ENCODE measurements at regions not wholly inside any gene's neighbourhood (a gene's known extent, or its start where the extent isn't known, plus 50 kb on each side); places are given as distances from the start of the nearest gene placed in this dataset.
"Not testable (repeated sequence)": the region's sequence is repeated elsewhere in the genome, so short reads cannot be mapped to it uniquely, and the experiment has no call there.

GRCh38 chr11:69205743-69206612, 50.2 kb downstream of the SMIM38 start:
- Histone ChIP-seq H3K27me3 (ENCODE audit: low read depth) (peaks cover 7% of the 10 kb centered on the region), H3K4me1 (peaks cover 9% of the 10 kb centered on the region), H3K4me3 (no peak overlapping the region), H3K36me3 (no peaks in the 10 kb centered on the region), H3K27ac (replicated peaks) (no peak overlapping the region), H3K9me3 (replicated peaks) (peaks cover 9% of the 10 kb centered on the region)
- DNase-seq: no peak
- intact Hi-C loops (cut with micrococcal nuclease): no loop called here
- TF ChIP-seq CTCF (IDR thresholded peaks at IDR 0.05; ENCODE audit: borderline replicate concordance): no peak

GRCh38 chr11:69206613-69206965, 50.9 kb downstream of the SMIM38 start:
- H3K9me3 ChIP-seq (replicated peaks); intact Hi-C loops (cut with micrococcal nuclease); H3K36me3 ChIP-seq; H3K4me3 ChIP-seq; DNase-seq; H3K27me3 ChIP-seq (ENCODE audit: low read depth); H3K4me1 ChIP-seq; H3K27ac ChIP-seq (replicated peaks): not testable (repeated sequence)

GRCh38 chr11:69207165-69207889, 51.6 kb downstream of the SMIM38 start:
- Histone ChIP-seq H3K27ac (replicated peaks) (no peak overlapping the region), H3K27me3 (ENCODE audit: low read depth) (peaks cover 10% of the 10 kb centered on the region), H3K4me3 (no peak overlapping the region), H3K36me3 (no peaks in the 10 kb centered on the region), H3K4me1 (peaks cover 6% of the 10 kb centered on the region), H3K9me3 (replicated peaks) (peaks cover 9% of the 10 kb centered on the region)
- TF ChIP-seq CTCF (IDR thresholded peaks at IDR 0.05; ENCODE audit: borderline replicate concordance): no peak
- DNase-seq: no peak
- intact Hi-C loops (cut with micrococcal nuclease): no loop called here

GRCh38 chr11:69208190-69209037, 52.7 kb downstream of the SMIM38 start:
- no peak for DNase-seq
- no peaks in the 10 kb centered on the region for H3K36me3 ChIP-seq
- intact Hi-C loops (cut with micrococcal nuclease): no loop called here
- H3K4me3 ChIP-seq: no peak overlapping the region
- H3K9me3 ChIP-seq (replicated peaks): peaks cover 9% of the 10 kb centered on the region
- peaks cover 9% of the 10 kb centered on the region for H3K27me3 ChIP-seq (ENCODE audit: low read depth)
- H3K4me1 ChIP-seq: peaks cover 6% of the 10 kb centered on the region
- no peak overlapping the region for H3K27ac ChIP-seq (replicated peaks)
- no peak for TF ChIP-seq CTCF (IDR thresholded peaks at IDR 0.05; ENCODE audit: borderline replicate concordance)

- intact Hi-C loops (cut with micrococcal nuclease): no loop called here
- peaks cover 9% of the 10 kb centered on the region for H3K27me3 ChIP-seq (ENCODE audit: low read depth)
- peaks cover 9% of the 10 kb centered on the region for H3K9me3 ChIP-seq (replicated peaks)
- TF ChIP-seq CTCF (IDR thresholded peaks at IDR 0.05; ENCODE audit: borderline replicate concordance): no peak
- no peak for DNase-seq
- H3K36me3 ChIP-seq: no peaks in the 10 kb centered on the region
- H3K4me1 ChIP-seq: peaks cover 6% of the 10 kb centered on the region
- H3K27ac ChIP-seq (replicated peaks): no peak overlapping the region
- H3K4me3 ChIP-seq: no peak overlapping the region
Measured at GRCh38 chr11:69209038-69209350, 53.3 kb downstream of the SMIM38 start.

Measured in left ventricle myocardium inferior (tissue), 1 donor.